ENCODE measurements at regions not wholly inside any gene's neighbourhood (a gene's known extent, or its start where the extent isn't known, plus 50 kb on each side); places are given as distances from the start of the nearest gene placed in this dataset.

- Histone ChIP-seq H3K27ac (ENCODE audit: low read depth in 1 of 2, low read length in 2 of 2) (no peak overlapping the region), H3K9me3 (ENCODE audit: control insufficient read depth in 4 of 4, low read length in 3 of 4) (no peaks in the 10 kb centered on the region), H3K9ac (ENCODE audit: low read depth in 1 of 2, low read length in 2 of 2) (no peak overlapping the region), H3K4me1 (ENCODE audit: control insufficient read depth in 4 of 4, insufficient read depth in 4 of 4, low read length in 3 of 4) (peaks cover 0 to 10% (median 0%) of the 10 kb centered on the region in 4 donors), H3K4me3 (ENCODE audit: low read depth in 1 of 3, low read length in 3 of 3) (no peak overlapping the region), H3K27me3 (ENCODE audit: control insufficient read depth in 4 of 4, insufficient read depth in 4 of 4, low read length in 3 of 4) (no peaks in the 10 kb centered on the region), H3K36me3 (ENCODE audit: control insufficient read depth in 4 of 4, insufficient read depth in 3 of 4, low read depth in 1 of 4, low read length in 3 of 4) (no peaks in the 10 kb centered on the region)
- no peak for DNase-seq (ENCODE audit: low spot score)
- no peak for TF ChIP-seq TAF1 (conservative IDR thresholded peaks at IDR 0.05)
- no peak for TF ChIP-seq ATF3 (IDR thresholded peaks at IDR 0.05)
- TF ChIP-seq HNF4A (conservative IDR thresholded peaks at IDR 0.05) = no peak
- no peak for TF ChIP-seq RXRA (IDR thresholded peaks at IDR 0.05)
- TF ChIP-seq REST (IDR thresholded peaks at IDR 0.05) = no peak
- no peak for TF ChIP-seq MAX (IDR thresholded peaks at IDR 0.05)
- TF ChIP-seq NR2F2 (IDR thresholded peaks at IDR 0.05) = no peak
- no peak for TF ChIP-seq SP1 (IDR thresholded peaks at IDR 0.05)
- TF ChIP-seq GABPA (IDR thresholded peaks at IDR 0.05 in 1 of 2, conservative IDR thresholded peaks at IDR 0.05 in 1 of 2) = no peak
- no peak for TF ChIP-seq RAD21 (IDR thresholded peaks at IDR 0.05)
- WGBS = 90% methylated on average over 5 of the region's 5 CpGs
Observed at GRCh38 chr14:71414631-71415403, 507.6 kb downstream of the PCNX1 start.

- H3K9me3 ChIP-seq (ENCODE audit: control insufficient read depth in 4 of 4, low read length in 3 of 4) = no peaks in the 10 kb centered on the region
- no peaks in the 10 kb centered on the region for H3K36me3 ChIP-seq (ENCODE audit: control insufficient read depth in 4 of 4, insufficient read depth in 3 of 4, low read depth in 1 of 4, low read length in 3 of 4)
- H3K27me3 ChIP-seq (ENCODE audit: control insufficient read depth in 4 of 4, insufficient read depth in 4 of 4, low read length in 3 of 4) = no peaks in the 10 kb centered on the region
- no peak for DNase-seq (ENCODE audit: low spot score)
- H3K4me3 ChIP-seq (ENCODE audit: low read depth in 1 of 3, low read length in 3 of 3) = no peak overlapping the region
- no peak overlapping the region for H3K9ac ChIP-seq (ENCODE audit: low read depth in 1 of 2, low read length in 2 of 2)
- no peak overlapping the region for H3K27ac ChIP-seq (ENCODE audit: low read depth in 1 of 2, low read length in 2 of 2)
- 85% methylated on average over 1 of the region's 1 CpG for WGBS
- TF ChIP-seq REST (IDR thresholded peaks at IDR 0.05) = no peak
- no peak for TF ChIP-seq CTCF (IDR thresholded peaks at IDR 0.05; ENCODE audit: low read depth, low read length, missing input control)
- TF ChIP-seq ATF3 (IDR thresholded peaks at IDR 0.05) = no peak
- no peak for TF ChIP-seq JUND (IDR thresholded peaks at IDR 0.05)
- H3K4me1 ChIP-seq (ENCODE audit: control insufficient read depth in 4 of 4, insufficient read depth in 4 of 4, low read length in 3 of 4) = peaks cover 0 to 10% (median 0%) of the 10 kb centered on the region in 4 donors
Observed at GRCh38 chr14:71415404-71415690, 508.1 kb downstream of the PCNX1 start.
